ENCODE measurements at regions not wholly inside any gene's neighbourhood (a gene's known extent, or its start where the extent isn't known, plus 50 kb on each side); places are given as distances from the start of the nearest gene placed in this dataset.

DNA sequence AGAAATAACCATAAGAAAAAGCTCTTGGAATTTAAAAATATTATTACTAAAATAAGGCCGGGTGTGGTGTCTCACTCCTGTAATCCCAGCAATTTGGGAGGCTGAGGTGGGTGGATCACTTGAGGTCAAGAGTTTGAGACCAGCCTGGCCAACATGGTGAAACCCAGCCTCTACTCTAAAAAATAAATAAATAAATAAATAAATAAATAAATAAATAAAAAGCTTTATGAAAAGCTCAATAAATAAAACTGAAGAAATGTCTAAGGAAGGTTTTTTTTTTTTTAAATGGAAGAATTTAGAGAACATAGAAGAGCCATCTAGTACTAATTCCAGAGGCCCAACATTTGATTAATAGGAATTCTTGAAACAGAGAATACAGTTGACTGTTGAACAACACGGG is 249.1 kb upstream of the PROX1 start:
- DNase-seq (ENCODE audit: low spot score), result no peak
- TF ChIP-seq EZH2phosphoT487 (IDR thresholded peaks at IDR 0.05; ENCODE audit: low read depth, severe bottlenecking, unreplicated experiment), result no peak
- TF ChIP-seq EZH2 (IDR thresholded peaks at IDR 0.05; ENCODE audit: borderline replicate concordance), result no peak
- TF ChIP-seq, protein P1, sequence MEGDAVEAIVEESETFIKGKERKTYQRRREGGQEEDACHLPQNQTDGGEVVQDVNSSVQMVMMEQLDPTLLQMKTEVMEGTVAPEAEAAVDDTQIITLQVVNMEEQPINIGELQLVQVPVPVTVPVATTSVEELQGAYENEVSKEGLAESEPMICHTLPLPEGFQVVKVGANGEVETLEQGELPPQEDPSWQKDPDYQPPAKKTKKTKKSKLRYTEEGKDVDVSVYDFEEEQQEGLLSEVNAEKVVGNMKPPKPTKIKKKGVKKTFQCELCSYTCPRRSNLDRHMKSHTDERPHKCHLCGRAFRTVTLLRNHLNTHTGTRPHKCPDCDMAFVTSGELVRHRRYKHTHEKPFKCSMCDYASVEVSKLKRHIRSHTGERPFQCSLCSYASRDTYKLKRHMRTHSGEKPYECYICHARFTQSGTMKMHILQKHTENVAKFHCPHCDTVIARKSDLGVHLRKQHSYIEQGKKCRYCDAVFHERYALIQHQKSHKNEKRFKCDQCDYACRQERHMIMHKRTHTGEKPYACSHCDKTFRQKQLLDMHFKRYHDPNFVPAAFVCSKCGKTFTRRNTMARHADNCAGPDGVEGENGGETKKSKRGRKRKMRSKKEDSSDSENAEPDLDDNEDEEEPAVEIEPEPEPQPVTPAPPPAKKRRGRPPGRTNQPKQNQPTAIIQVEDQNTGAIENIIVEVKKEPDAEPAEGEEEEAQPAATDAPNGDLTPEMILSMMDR (IDR thresholded peaks at IDR 0.05; ENCODE audit: poor library complexity), result no peak
- no peak overlapping the region for H3K4me3 ChIP-seq
- H3K9me3 ChIP-seq (ENCODE audit: low read depth), result no peaks in the 10 kb centered on the region
- H3K9me2 ChIP-seq (replicated peaks; ENCODE audit: insufficient read depth), result no peaks in the 10 kb centered on the region
- no peaks in the 10 kb centered on the region for H3K27me3 ChIP-seq
- 90% methylated on average over 2 of the region's 2 CpGs for WGBS (ENCODE audit: low lambda C conversion rate, missing lambda C conversion rate)
- H3K36me3 ChIP-seq (replicated peaks; ENCODE audit: insufficient read depth, low read depth), result no peaks in the 10 kb centered on the region
- no peak overlapping the region for H3K27ac ChIP-seq
- H3K4me1 ChIP-seq (ENCODE audit: insufficient read depth), result no peaks in the 10 kb centered on the region
- H3K79me2 ChIP-seq, result no peaks in the 10 kb centered on the region
- no peak overlapping the region for H3K4me2 ChIP-seq
- no peaks in the 10 kb centered on the region for H4K20me1 ChIP-seq (ENCODE audit: insufficient read depth, poor library complexity, severe bottlenecking)
- no peak overlapping the region for H2AFZ ChIP-seq

DNA sequence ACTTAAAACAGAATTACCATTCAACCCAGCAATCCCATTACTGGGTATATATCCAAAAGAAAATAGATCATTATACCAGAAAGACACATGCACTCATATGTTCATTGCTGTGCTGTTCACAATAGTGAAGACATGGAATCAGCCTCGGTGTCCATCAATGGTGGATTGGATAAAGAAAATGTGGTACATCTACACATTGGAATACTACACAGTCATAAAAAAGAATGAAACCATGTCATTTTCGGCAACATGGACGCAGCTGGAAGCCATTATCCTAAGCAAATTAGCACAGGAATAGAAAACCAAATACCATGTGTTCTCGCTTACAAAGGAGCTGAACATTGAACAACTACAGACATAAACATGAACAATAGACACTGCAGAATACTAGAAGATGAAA is 244.8 kb upstream of the PROX1 start:
- WGBS (ENCODE audit: low lambda C conversion rate, missing lambda C conversion rate), result 86% methylated on average over 4 of the region's 4 CpGs

DNA sequence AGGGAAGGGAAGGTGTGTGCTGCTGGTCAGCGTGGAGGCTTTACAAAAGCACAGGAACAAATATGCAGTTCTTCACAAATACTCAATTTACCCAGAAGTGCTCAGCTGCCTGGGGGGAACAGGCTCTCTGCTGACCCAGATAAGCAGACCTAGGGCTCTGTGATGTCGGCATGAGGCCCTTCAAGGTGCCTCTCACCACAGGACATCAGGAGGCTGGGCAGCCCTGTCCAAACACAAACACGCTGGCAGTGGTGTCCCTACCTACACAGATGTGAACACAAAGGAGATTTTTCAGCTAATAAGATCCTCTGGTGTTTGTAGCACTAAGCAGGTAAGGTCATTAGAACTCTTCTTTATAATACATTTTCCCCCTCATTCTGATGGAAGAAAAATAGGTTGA is 243.0 kb upstream of the PROX1 start:
- H3K27ac ChIP-seq, result no peak overlapping the region
- H3K9me3 ChIP-seq (ENCODE audit: low read depth), result no peaks in the 10 kb centered on the region
- no peak overlapping the region for H3K4me2 ChIP-seq
- H4K20me1 ChIP-seq (ENCODE audit: insufficient read depth, poor library complexity, severe bottlenecking), result no peaks in the 10 kb centered on the region
- H3K79me2 ChIP-seq, result no peaks in the 10 kb centered on the region
- no peak overlapping the region for H2AFZ ChIP-seq
- H3K4me1 ChIP-seq (ENCODE audit: insufficient read depth), result no peaks in the 10 kb centered on the region
- no peaks in the 10 kb centered on the region for H3K36me3 ChIP-seq (replicated peaks; ENCODE audit: insufficient read depth, low read depth)
- TF ChIP-seq, protein P1 (IDR thresholded peaks at IDR 0.05; ENCODE audit: poor library complexity), result no peak
- no peak for TF ChIP-seq EZH2phosphoT487 (IDR thresholded peaks at IDR 0.05; ENCODE audit: low read depth, severe bottlenecking, unreplicated experiment)
- TF ChIP-seq EZH2 (IDR thresholded peaks at IDR 0.05; ENCODE audit: borderline replicate concordance), result no peak
- H3K27me3 ChIP-seq, result no peaks in the 10 kb centered on the region
- no peaks in the 10 kb centered on the region for H3K9me2 ChIP-seq (replicated peaks; ENCODE audit: insufficient read depth)
- DNase-seq (ENCODE audit: low spot score), result no peak
- no peak overlapping the region for H3K4me3 ChIP-seq
- WGBS (ENCODE audit: low lambda C conversion rate, missing lambda C conversion rate), result 40% methylated on average over 3 of the region's 3 CpGs

More for the DNA sequence above, 244.8 kb upstream of the PROX1 start:
- no peak overlapping the region for H3K4me2 ChIP-seq
- no peaks in the 10 kb centered on the region for H3K9me3 ChIP-seq (ENCODE audit: low read depth)
- H3K79me2 ChIP-seq, result no peaks in the 10 kb centered on the region
- no peak for DNase-seq (ENCODE audit: low spot score)
- H3K9me2 ChIP-seq (replicated peaks; ENCODE audit: insufficient read depth), result no peaks in the 10 kb centered on the region
- no peaks in the 10 kb centered on the region for H3K36me3 ChIP-seq (replicated peaks; ENCODE audit: insufficient read depth, low read depth)
- H3K4me3 ChIP-seq, result no peak overlapping the region
- no peaks in the 10 kb centered on the region for H4K20me1 ChIP-seq (ENCODE audit: insufficient read depth, poor library complexity, severe bottlenecking)
- H3K27ac ChIP-seq, result no peak overlapping the region
- no peaks in the 10 kb centered on the region for H3K27me3 ChIP-seq
- no peak for TF ChIP-seq EZH2phosphoT487 (IDR thresholded peaks at IDR 0.05; ENCODE audit: low read depth, severe bottlenecking, unreplicated experiment)
- TF ChIP-seq EZH2 (IDR thresholded peaks at IDR 0.05; ENCODE audit: borderline replicate concordance), result no peak
- TF ChIP-seq, protein P1 (IDR thresholded peaks at IDR 0.05; ENCODE audit: poor library complexity), result no peak
- no peaks in the 10 kb centered on the region for H3K4me1 ChIP-seq (ENCODE audit: insufficient read depth)
- H2AFZ ChIP-seq, result no peak overlapping the region

DNA sequence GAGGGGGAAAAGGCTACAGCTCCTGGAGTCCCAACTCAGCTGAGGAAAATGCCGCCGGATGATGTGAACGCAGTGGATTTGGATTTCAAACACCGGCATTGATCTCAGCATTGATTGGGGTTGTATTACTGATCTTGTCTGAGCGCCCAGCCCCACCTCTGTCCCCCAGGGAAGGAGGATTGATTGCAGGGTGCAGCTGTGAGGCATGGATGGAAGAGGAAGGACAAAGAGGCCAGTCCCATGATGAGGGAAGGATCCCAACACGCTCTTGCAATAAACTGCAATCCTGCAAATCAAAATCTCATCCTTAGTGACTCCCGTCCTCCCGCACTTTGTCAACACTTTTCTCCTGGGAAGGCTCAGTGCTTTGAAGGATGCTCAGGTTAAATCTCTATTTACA is 242.3 kb upstream of the PROX1 start:
- Histone ChIP-seq H4K20me1 (ENCODE audit: insufficient read depth, poor library complexity, severe bottlenecking) (no peaks in the 10 kb centered on the region), H3K79me2 (no peaks in the 10 kb centered on the region), H3K4me2 (no peak overlapping the region), H3K4me3 (no peak overlapping the region), H3K36me3 (replicated peaks; ENCODE audit: insufficient read depth, low read depth) (no peaks in the 10 kb centered on the region), H3K27ac (no peak overlapping the region), H3K4me1 (ENCODE audit: insufficient read depth) (no peaks in the 10 kb centered on the region), H2AFZ (no peak overlapping the region), H3K9me2 (replicated peaks; ENCODE audit: insufficient read depth) (no peaks in the 10 kb centered on the region), H3K9me3 (ENCODE audit: low read depth) (no peaks in the 10 kb centered on the region), H3K27me3 (no peaks in the 10 kb centered on the region)
- TF ChIP-seq, protein P1 (IDR thresholded peaks at IDR 0.05; ENCODE audit: poor library complexity), result no peak
- TF ChIP-seq EZH2 (IDR thresholded peaks at IDR 0.05; ENCODE audit: borderline replicate concordance) (no peak), EZH2phosphoT487 (IDR thresholded peaks at IDR 0.05; ENCODE audit: low read depth, severe bottlenecking, unreplicated experiment) (no peak)
- no peak for DNase-seq (ENCODE audit: low spot score)
- 80% methylated on average over 8 of the region's 8 CpGs for WGBS (ENCODE audit: low lambda C conversion rate, missing lambda C conversion rate)

All from hepatocyte (in vitro differentiated cells).